Thymus (tissue), 11 donors: ENCODE measurements at regions not wholly inside any gene's neighbourhood (a gene's known extent, or its start where the extent isn't known, plus 50 kb on each side); places are given as distances from the start of the nearest gene placed in this dataset.

Experiments
- DNase-seq, 9 donors: peaks; one replicate each; pipeline ENCODE4 v3.0.0-alpha.2; 2013; ENCODE audit warnings: low spot score in 9 of 9, low read depth in 6 of 9, missing footprints in 1 of 9
- H3K27ac ChIP-seq, 2 donors: one replicate each; pipeline ENCODE4 v1.5.1; 2013; ENCODE audit warnings: control low read depth in 1 of 2, low read depth in 1 of 2, low read length in 1 of 2, mild to moderate bottlenecking in 1 of 2, moderate library complexity in 1 of 2
- H3K27me3 ChIP-seq, 2 donors: one replicate each; pipeline ENCODE4 v1.5.1; 2013; ENCODE audit warnings: low read length in 1 of 2; ENCODE audit not compliant: control insufficient read depth in 2 of 2, insufficient read depth in 1 of 2
- H3K36me3 ChIP-seq, 2 donors: one replicate each; pipeline ENCODE4 v1.5.1; 2013; ENCODE audit warnings: low read length in 1 of 2, mild to moderate bottlenecking in 1 of 2, moderate library complexity in 1 of 2; ENCODE audit not compliant: control insufficient read depth in 2 of 2, insufficient read depth in 2 of 2
- H3K4me1 ChIP-seq, 2 donors: one replicate each; pipeline ENCODE4 v1.5.1; 2013; ENCODE audit warnings: low read length in 2 of 2; ENCODE audit not compliant: control insufficient read depth in 2 of 2, insufficient read depth in 2 of 2
- H3K4me3 ChIP-seq, 2 donors: one replicate each; pipeline ENCODE4 v1.5.1; 2013; ENCODE audit warnings: low read length in 2 of 2, control low read depth in 1 of 2, mild to moderate bottlenecking in 1 of 2
- H3K9me3 ChIP-seq, 2 donors: one replicate each; pipeline ENCODE4 v1.5.1; 2013; ENCODE audit warnings: low read length in 1 of 2, mild to moderate bottlenecking in 1 of 2; ENCODE audit not compliant: control insufficient read depth in 2 of 2, insufficient read depth in 1 of 2
- WGBS: extraction: QIAGEN DNeasy Blood & Tissue Kit; methylation state at CpG from one replicate; pipeline ENCODE4 v1.1.7; 2013; 5-methylcytosine and 5-hydroxymethylcytosine counted together
- donor health status: healthy.

DNA sequence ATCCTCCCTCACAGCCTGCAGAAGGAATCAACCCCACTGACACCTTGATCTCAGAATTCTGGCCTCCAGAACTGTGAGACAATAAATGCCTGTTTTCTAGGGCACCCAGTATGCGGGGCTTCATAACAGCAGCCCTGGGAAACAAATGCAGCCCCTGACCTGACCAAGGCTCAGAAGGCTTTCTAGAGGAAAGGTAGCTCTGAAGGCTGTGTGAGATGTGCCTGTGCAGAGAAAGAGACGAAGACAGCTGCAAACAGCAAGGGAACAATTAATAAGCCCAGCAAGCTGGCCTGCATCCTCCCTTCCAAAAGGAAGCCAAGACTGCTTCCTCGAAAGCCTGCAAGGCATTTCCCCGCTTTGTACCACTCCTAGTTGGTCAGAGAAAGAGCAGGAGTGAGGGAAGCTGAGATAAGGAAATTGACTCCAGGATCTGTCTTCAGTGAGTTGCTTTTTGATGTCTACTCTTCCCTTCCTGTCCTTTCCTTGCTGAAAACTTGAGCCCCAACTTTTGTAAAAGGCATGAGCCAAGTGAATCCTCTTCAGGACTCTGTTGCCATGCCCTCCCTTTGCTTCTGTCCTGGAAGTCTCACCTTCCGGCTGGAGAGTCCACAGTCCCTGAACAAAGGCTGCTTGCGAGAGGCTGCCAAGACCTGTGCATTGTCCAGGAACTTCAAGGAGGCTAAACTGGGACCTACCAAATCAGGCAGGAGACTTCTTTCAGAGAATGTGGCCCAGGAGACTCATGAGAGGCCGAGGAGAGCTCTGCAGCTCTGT lies 71.2 kb upstream of the ARID5B start:
- Histone ChIP-seq H3K4me1 (peaks cover 0 to 5% of the 10 kb centered on the region in 2 donors), H3K36me3 (no peaks in the 10 kb centered on the region), H3K4me3 (no peak overlapping the region), H3K27ac (no peak overlapping the region), H3K27me3 (no peaks in the 10 kb centered on the region), H3K9me3 (no peaks in the 10 kb centered on the region)
- no peak for DNase-seq
- 97% methylated on average over 7 of the region's 7 CpGs for WGBS

DNA sequence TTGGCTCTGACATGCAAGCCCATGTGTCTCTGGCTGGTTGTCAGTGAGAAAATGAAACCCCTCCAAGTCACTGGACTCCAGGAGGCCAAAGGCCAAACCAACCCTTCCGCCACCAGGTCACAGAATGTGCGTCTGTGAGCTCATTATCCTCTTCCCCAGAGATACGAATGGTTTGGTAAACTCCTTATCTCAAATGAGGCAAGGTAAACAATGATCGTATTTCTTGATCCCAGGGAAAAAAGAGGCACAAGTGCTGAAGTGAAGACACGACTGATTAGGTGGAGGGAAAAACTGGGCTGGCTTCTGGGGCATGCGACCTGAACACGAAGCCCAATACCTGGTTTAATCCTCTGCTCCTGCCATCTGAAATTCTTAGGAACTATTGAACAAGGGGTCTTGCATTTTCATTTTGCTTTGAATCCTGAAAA lies 70.6 kb upstream of the ARID5B start:
- peaks cover 0 to 5% of the 10 kb centered on the region in 2 donors for H3K4me1 ChIP-seq
- H3K36me3 ChIP-seq = no peaks in the 10 kb centered on the region
- no peak overlapping the region for H3K4me3 ChIP-seq
- H3K27ac ChIP-seq = no peak overlapping the region
- no peak for DNase-seq
- 97% methylated on average over 7 of the region's 7 CpGs for WGBS
- no peaks in the 10 kb centered on the region for H3K27me3 ChIP-seq
- no peaks in the 10 kb centered on the region for H3K9me3 ChIP-seq

DNA sequence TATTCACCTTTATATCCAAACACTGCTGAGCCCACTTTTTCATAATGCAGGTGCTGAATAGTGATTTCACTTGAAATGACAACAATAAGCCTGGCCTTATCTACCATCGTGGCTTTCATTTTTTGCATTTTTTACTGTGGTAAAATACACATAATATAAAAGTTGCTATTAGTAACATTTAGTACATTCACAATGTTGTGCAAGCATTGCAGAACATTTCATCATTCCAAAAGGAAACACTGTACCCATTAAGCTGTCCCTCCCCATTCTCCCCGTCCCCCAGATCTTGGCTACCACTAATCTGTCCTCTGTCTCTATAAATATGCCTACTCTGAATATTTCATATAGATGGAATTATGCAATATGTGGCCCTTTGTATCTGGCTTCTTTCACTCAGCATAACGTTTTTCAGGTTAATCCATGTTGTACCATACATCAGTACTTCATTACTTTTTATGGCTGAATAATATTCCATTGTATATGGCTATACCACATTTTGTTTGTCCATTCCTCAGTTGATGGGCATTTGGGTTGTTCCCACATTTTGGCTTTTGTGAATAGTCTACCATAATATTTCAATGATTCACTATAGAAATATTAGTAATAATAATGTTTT lies 68.5 kb upstream of the ARID5B start:
- 94% methylated on average over 3 of the region's 3 CpGs for whole genome bisulfite sequencing
- Histone ChIP-seq H3K36me3 (no peaks in the 10 kb centered on the region), H3K9me3 (no peaks in the 10 kb centered on the region), H3K4me1 (peaks cover 0 to 5% of the 10 kb centered on the region in 2 donors), H3K4me3 (no peak overlapping the region), H3K27me3 (no peaks in the 10 kb centered on the region), H3K27ac (no peak overlapping the region)
- no peak for DNase-seq

- WGBS = 99% methylated on average over 1 of the region's 1 CpG
- Histone ChIP-seq H3K4me1 (peaks cover 0 to 9% of the 10 kb centered on the region in 2 donors), H3K27me3 (no peaks in the 10 kb centered on the region), H3K9me3 (no peaks in the 10 kb centered on the region), H3K36me3 (no peaks in the 10 kb centered on the region), H3K27ac (peak overlapping the region; percentile 15 to 43), H3K4me3 (no peak overlapping the region)
- DNase-seq = no peak
Measured at GRCh38 chr10:61834519-61834918, 67.0 kb upstream of the ARID5B start.

- peak in 4 of 9 donors; percentile 9 to 60 (median 32) for DNase-seq
- Histone ChIP-seq H3K27me3 (no peaks in the 10 kb centered on the region), H3K4me3 (no peak overlapping the region), H3K27ac (peak overlapping the region in 1 of 2 donors; percentile 43), H3K4me1 (peaks cover 0 to 9% of the 10 kb centered on the region in 2 donors), H3K36me3 (no peaks in the 10 kb centered on the region), H3K9me3 (no peaks in the 10 kb centered on the region)
- WGBS = 74% methylated on average over 8 of the region's 8 CpGs
Measured at GRCh38 chr10:61835069-61835945, 66.2 kb upstream of the ARID5B start.

DNA sequence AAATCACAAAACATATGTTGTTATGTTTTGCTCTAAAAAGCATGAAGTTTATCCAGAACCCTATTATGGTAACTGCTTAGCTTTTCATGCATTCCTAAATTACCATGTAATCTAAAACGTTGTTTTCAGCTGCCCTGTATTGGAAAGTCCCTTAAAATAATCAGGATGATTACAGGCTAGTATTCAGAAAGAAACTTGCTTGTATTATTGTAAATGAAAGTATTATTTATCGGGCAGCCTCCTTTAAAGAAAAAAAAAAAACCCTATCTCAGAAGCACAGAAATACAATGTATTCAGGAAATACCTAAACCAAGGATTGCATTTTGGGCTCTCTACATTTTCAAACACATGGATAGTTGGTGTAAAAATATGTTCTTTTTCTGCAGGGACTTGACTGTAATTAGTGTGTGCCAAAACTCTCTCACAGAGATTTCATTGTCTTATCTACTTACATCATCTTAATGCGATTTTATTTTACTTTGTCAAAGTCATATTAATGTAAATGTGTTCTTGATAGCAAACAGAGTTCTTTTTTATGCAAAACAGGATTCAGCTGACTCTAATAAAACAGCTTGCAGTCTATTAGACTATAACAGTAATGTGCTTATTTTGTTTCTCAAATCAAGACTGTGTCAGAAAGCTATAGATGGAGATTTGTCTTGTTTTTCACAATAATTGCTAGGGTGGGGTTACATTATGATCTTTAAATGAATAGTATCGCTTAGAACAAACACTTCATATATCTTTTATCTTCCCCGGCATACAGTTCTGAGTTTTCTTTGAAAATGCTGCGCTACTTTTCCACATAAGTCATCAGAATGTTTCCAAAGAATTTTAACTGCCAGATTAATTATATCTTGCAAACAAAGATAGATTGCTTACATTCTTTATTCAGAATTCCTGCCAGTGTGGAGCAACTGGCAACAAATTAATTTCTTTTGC lies 65.3 kb upstream of the ARID5B start:
- Histone ChIP-seq H3K27ac (peak overlapping the region in 1 of 2 donors; percentile 43), H3K36me3 (no peaks in the 10 kb centered on the region), H3K4me3 (no peak overlapping the region), H3K4me1 (peaks cover 0 to 9% of the 10 kb centered on the region in 2 donors), H3K27me3 (no peaks in the 10 kb centered on the region), H3K9me3 (no peaks in the 10 kb centered on the region)
- 48% methylated on average over 6 of the region's 6 CpGs for WGBS
- peak in 1 of 9 donors; percentile 21 for DNase-seq

- DNase-seq = peak in 1 of 9 donors; percentile 19
- peaks cover 0 to 9% of the 10 kb centered on the region in 2 donors for H3K4me1 ChIP-seq
- peak overlapping the region in 1 of 2 donors; percentile 43 for H3K27ac ChIP-seq
- no peaks in the 10 kb centered on the region for H3K36me3 ChIP-seq
- no peak overlapping the region for H3K4me3 ChIP-seq
- H3K27me3 ChIP-seq = no peaks in the 10 kb centered on the region
- 73% methylated on average over 4 of the region's 4 CpGs for WGBS
- no peaks in the 10 kb centered on the region for H3K9me3 ChIP-seq
Measured at GRCh38 chr10:61836888-61837754, 64.4 kb upstream of the ARID5B start.
